K562 (cell line): ENCODE measurements at regions not wholly inside any gene's neighbourhood (a gene's known extent, or its start where the extent isn't known, plus 50 kb on each side); places are given as distances from the start of the nearest gene placed in this dataset.

Source experiments
- ATAC-seq: fragments of 200-7000 bp; cut with Tn5 transposase; 3 replicates; pipeline ENCODE4 v1.9.1; 2020; ENCODE audit warnings: moderate library complexity
- BruUV-seq: library from RNA; stranded (reverse); fragments of 400-500 nt; replicated peaks from 2 replicates; lab custom pipeline; 2021; lab: Mats Ljungman, UMichigan
- CTCF ChIA-PET: fragments of 300-600 bp; formaldehyde crosslinking; extraction: SDS; loops from one replicate; lab custom pipeline; 2021; ENCODE audit warnings: low intra/inter-chr PET ratio; lab: Yijun Ruan, JAX
- POLR2A ChIA-PET: fragments of 300-600, 350-650 bp; sonication (Branson Sonifier 250); formaldehyde crosslinking; extraction: SDS; loops from one replicate; lab custom pipeline; 2021; ENCODE audit warnings: antibody characterized with exemption, inconsistent platforms; lab: Yijun Ruan, JAX
- DNase-seq, 4 experiments: peaks; one replicate each; pipeline versions ENCODE4 v3.0.0 to v3.0.0-alpha.2; 2011 to 2018; ENCODE audit warnings: low spot score in 3 of 4, mixed read lengths in 3 of 4; ENCODE audit errors: extremely low read depth in 1 of 4
- FAIRE-seq: peaks from 2 replicates; lab custom pipeline; 2011; peaks lifted over from hg19 to GRCh38; lab: Jason Lieb, UNC
- H2AFZ ChIP-seq: 2 replicates; pipeline ENCODE4 v1.6.0; 2011; ENCODE audit warnings: low read depth, low read length, control low read depth, inconsistent platforms
- H3K27ac ChIP-seq: fragments of 200-600 bp; 3 replicates; pipeline ENCODE4 v1.8.0; 2011; ENCODE audit warnings: low read depth, mild to moderate bottlenecking, control low read depth, inconsistent platforms, low read length, moderate library complexity, mixed read lengths; ENCODE audit errors: extremely low read depth
- H3K27me3 ChIP-seq, 2 experiments: fragments of 300-600 bp in 1 of 2; 2 replicates in 1 of 2; 3 replicates in 1 of 2; pipeline versions ENCODE4 v1.6.0 to v1.8.0; 2011; ENCODE audit warnings: inconsistent platforms in 2 of 2, low read length in 2 of 2, mild to moderate bottlenecking in 1 of 2, mixed read lengths in 1 of 2, moderate library complexity in 1 of 2; ENCODE audit not compliant: control insufficient read depth in 2 of 2, insufficient read depth in 2 of 2
- H3K36me3 ChIP-seq: fragments of 300-600 bp; 3 replicates; pipeline ENCODE4 v1.8.0; 2011; ENCODE audit warnings: mild to moderate bottlenecking, low read length, inconsistent platforms; ENCODE audit not compliant: control insufficient read depth, insufficient read depth
- H3K4me1 ChIP-seq, 2 experiments: fragments of 200-600 bp in 1 of 2; replicated peaks in 1 of 2; 2 replicates in 1 of 2; 3 replicates in 1 of 2; pipeline versions ENCODE4 v1.5.1 to v1.8.0; 2011; ENCODE audit warnings: inconsistent platforms in 2 of 2, low read length in 2 of 2, mild to moderate bottlenecking in 1 of 2, mixed read lengths in 1 of 2, moderate library complexity in 1 of 2; ENCODE audit not compliant: control insufficient read depth in 2 of 2, insufficient read depth in 2 of 2
- H3K4me2 ChIP-seq: 2 replicates; pipeline ENCODE4 v1.6.1; 2011; ENCODE audit warnings: low read length, control low read depth, inconsistent platforms, mixed read lengths; ENCODE audit not compliant: insufficient read depth
- H3K4me3 ChIP-seq: fragments of 200-600 bp; sonication (generic), shearing (Covaris generic); 2 replicates; pipeline ENCODE4 v1.5.1; 2016; ENCODE audit warnings: control low read depth, inconsistent platforms
- H3K79me2 ChIP-seq: fragments of 200-600 bp; 3 replicates; pipeline ENCODE4 v1.8.0; 2011; ENCODE audit warnings: low read length, inconsistent platforms; ENCODE audit not compliant: control insufficient read depth, insufficient read depth
- H3K9ac ChIP-seq, 2 experiments: 2 replicates each; pipeline versions ENCODE4 v1.6.0 to v1.6.1; 2011; ENCODE audit warnings: low read depth in 2 of 2, low read length in 2 of 2, control low read depth in 1 of 2, inconsistent platforms in 1 of 2, mild to moderate bottlenecking in 1 of 2, mixed read lengths in 1 of 2; ENCODE audit not compliant: insufficient read depth in 1 of 2
- H3K9me1 ChIP-seq: one replicate; pipeline ENCODE4 v1.6.0; 2011; ENCODE audit warnings: inconsistent platforms, mild to moderate bottlenecking, low read length, moderate library complexity; ENCODE audit not compliant: control insufficient read depth, insufficient read depth
- H3K9me3 ChIP-seq: replicated peaks from 2 replicates; pipeline ENCODE4 v1.5.1; 2011; ENCODE audit warnings: low read depth, low read length, inconsistent platforms; ENCODE audit not compliant: control insufficient read depth, insufficient read depth
- H4K20me1 ChIP-seq: replicated peaks from 2 replicates; pipeline ENCODE4 v1.6.1; 2011; ENCODE audit warnings: low read length, inconsistent platforms, mixed read lengths; ENCODE audit not compliant: control insufficient read depth, insufficient read depth
- BCOR ChIP-seq: fragments of 450-650 bp; IDR thresholded peaks from 2 replicates; pipeline ENCODE4 v1.6.1; 2016
- DPF2 ChIP-seq: fragments of 450-650 bp; IDR thresholded peaks from 2 replicates; pipeline ENCODE4 v1.6.1; 2016
- ESRRB ChIP-seq: fragments of 250-450 bp; sonication (Bioruptor Pico); IDR thresholded peaks from 2 replicates; pipeline ENCODE4 v1.5.0; 2020; ENCODE audit warnings: mild to moderate bottlenecking, moderate library complexity, borderline replicate concordance
- MCM3 ChIP-seq: fragments of 450-650 bp; IDR thresholded peaks from 2 replicates; pipeline ENCODE4 v1.6.1; 2016
- MIER1 ChIP-seq: fragments of 450-650 bp; IDR thresholded peaks from 2 replicates; pipeline ENCODE4 v1.6.1; 2016; ENCODE audit warnings: antibody characterized with exemption, mild to moderate bottlenecking, low read depth
- NR4A1 ChIP-seq, 2 experiments: fragments of 250-450 bp in 1 of 2; fragments of 450-650 bp in 1 of 2; sonication (Bioruptor Pico) in 1 of 2; IDR thresholded peaks; 2 replicates each; pipeline versions ENCODE4 v1.4.0 to v1.6.1; 2016 to 2020; ENCODE audit warnings: mild to moderate bottlenecking in 2 of 2, missing compliant biosample characterization in 1 of 2, missing genetic modification characterization in 1 of 2, moderate library complexity in 1 of 2
- PCBP2 ChIP-seq: fragments of 200-400 bp; formaldehyde crosslinking; IDR thresholded peaks from 2 replicates; pipeline ENCODE4 v1.6.1; 2018; ENCODE audit warnings: low read length, low read depth, mild to moderate bottlenecking, moderate library complexity; ENCODE audit not compliant: poor library complexity, severe bottlenecking
- RAD51 ChIP-seq: fragments of 450-650 bp; IDR thresholded peaks from 2 replicates; pipeline ENCODE4 v1.7.1; 2016; ENCODE audit warnings: low read depth, mild to moderate bottlenecking, borderline replicate concordance
- SIN3A ChIP-seq, 2 experiments: fragments of 150-350 bp in 1 of 2; IDR thresholded peaks; 2 replicates each; pipeline ENCODE4 v1.6.1; 2011 to 2016; ENCODE audit warnings: borderline replicate concordance in 2 of 2, low read depth in 2 of 2, low read length in 2 of 2, mild to moderate bottlenecking in 2 of 2, moderate library complexity in 2 of 2; ENCODE audit not compliant: control insufficient read depth in 1 of 2
- TAL1 ChIP-seq: fragments of 450-650 bp; IDR thresholded peaks from 2 replicates; pipeline ENCODE4 v1.6.1; 2016; ENCODE audit warnings: mild to moderate bottlenecking
- ZKSCAN3 ChIP-seq: fragments of 250-450 bp; sonication (Bioruptor Pico); IDR thresholded peaks from 2 replicates; pipeline ENCODE4 v1.4.0; 2020
- ZNF23 ChIP-seq: fragments of 250-450 bp; sonication (Bioruptor Pico); IDR thresholded peaks from 2 replicates; pipeline ENCODE4 v1.4.0; 2020; ENCODE audit warnings: mild to moderate bottlenecking
- ZNF507 ChIP-seq: conservative IDR thresholded peaks from 2 replicates; pipeline ENCODE4 v1.6.1; 2017; ENCODE audit warnings: missing genetic modification characterization, missing compliant biosample characterization
- WGBS: fragments of 100-300 bp; shearing (Covaris generic); methylation state at CpG from one replicate; pipeline ENCODE4 v1.1.6; 2016; ENCODE audit warnings: low coverage, mixed read lengths; ENCODE audit not compliant: insufficient coverage; ENCODE audit errors: missing lambda C conversion rate; 5-methylcytosine and 5-hydroxymethylcytosine counted together
- in situ Hi-C: fragments of 300-500 bp; cut with MboI; formaldehyde crosslinking; loops from 4 replicates; pipeline ENCODE4 v1.15.0; 2018; ENCODE audit warnings: inconsistent platforms, mixed read lengths
- intact Hi-C: fragments of 100-400 bp; cut with micrococcal nuclease; formaldehyde crosslinking; loops from 2 replicates; pipeline ENCODE4 v1.14.2; 2022
- TF ChIP-seq, protein P1 (sequence below): IDR thresholded peaks from 2 replicates; pipeline ENCODE4 v1.6.1; 2012; ENCODE audit warnings: low read depth, low read length, improper control_type of control experiment, borderline replicate concordance
- TF ChIP-seq, protein P2 (sequence below): sonication (generic); formaldehyde crosslinking; IDR thresholded peaks from 2 replicates; pipeline ENCODE4 v1.8.1; 2023; ENCODE audit warnings: missing genetic modification reagents, mild to moderate bottlenecking, borderline replicate concordance

DNA sequence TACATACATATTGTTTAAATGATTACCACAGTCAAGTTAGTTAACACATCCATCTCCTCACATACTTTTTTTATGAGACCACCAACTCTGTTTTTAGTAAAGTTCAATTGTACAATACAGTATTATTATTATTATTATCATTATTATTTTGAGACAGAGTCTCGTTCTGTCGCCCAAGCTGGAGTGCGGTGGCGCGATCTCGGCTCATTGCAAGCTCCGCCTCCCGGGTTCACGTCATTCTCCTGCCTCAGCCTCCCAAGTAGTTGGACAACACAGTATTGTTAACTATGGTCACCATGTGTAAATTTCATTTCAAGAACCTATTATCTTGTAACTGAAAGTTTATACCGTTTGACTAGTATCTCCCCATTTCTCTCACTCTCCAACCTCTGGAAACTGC lies 942.0 kb upstream of the FBXO33 start:
- no TSS peak for BruUV-seq
- in situ Hi-C loops: no loop called here
- FAIRE-seq: no peak

DNA sequence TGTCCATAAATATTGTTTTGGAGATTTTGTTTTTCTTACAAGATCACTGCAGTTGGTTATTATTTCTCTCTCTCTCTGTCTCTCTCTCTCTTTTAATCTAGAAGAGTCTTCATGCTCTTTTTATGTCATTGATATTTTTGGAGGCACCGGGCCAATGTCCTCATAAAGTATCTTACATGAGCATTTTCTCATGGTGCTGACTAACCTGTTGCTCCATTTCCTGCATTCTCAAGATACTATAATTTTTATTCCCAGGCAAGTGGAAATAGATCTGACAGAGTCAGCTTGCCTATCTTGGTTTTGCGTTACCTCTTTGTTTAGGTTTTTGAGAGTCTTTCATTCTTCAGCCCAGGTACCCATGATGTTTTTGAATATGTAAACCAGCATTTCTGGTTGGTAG lies 938.8 kb upstream of the FBXO33 start:
- no peak overlapping the region for H2AFZ ChIP-seq
- FAIRE-seq (no peak), DNase-seq (no peak), ATAC-seq (no peak)
- no peaks in the 10 kb centered on the region for H3K27me3 ChIP-seq
- ChIA-PET POLR2A (no interaction called here), CTCF (no interaction called here)
- H3K4me3 ChIP-seq: no peak overlapping the region
- no peak overlapping the region for H3K27ac ChIP-seq
- intact Hi-C loops: no loop called here
- H3K4me2 ChIP-seq: no peak overlapping the region
- in situ Hi-C loops: no loop called here
- H4K20me1 ChIP-seq: no peaks in the 10 kb centered on the region
- no peaks in the 10 kb centered on the region for H3K79me2 ChIP-seq
- H3K9me3 ChIP-seq: no peaks in the 10 kb centered on the region
- no peak overlapping the region for H3K9ac ChIP-seq
- no peaks in the 10 kb centered on the region for H3K36me3 ChIP-seq
- no peaks in the 10 kb centered on the region for H3K4me1 ChIP-seq
- no TSS peak for BruUV-seq
- WGBS: 0% methylated on average over 2 of the region's 2 CpGs
- H3K9me1 ChIP-seq: no peaks in the 10 kb centered on the region
- TF ChIP-seq PCBP2 (no peak), ZKSCAN3 (CRISPR knock-in tag) (no peak), RAD51 (no peak), ESRRB (CRISPR knock-in tag) (no peak), SIN3A (IDR thresholded peaks at IDR 0.05; ENCODE audit: borderline replicate concordance in 2 of 2, control insufficient read depth in 1 of 2, low read depth in 2 of 2, low read length in 2 of 2) (no peak)
- TF ChIP-seq, protein P1, sequence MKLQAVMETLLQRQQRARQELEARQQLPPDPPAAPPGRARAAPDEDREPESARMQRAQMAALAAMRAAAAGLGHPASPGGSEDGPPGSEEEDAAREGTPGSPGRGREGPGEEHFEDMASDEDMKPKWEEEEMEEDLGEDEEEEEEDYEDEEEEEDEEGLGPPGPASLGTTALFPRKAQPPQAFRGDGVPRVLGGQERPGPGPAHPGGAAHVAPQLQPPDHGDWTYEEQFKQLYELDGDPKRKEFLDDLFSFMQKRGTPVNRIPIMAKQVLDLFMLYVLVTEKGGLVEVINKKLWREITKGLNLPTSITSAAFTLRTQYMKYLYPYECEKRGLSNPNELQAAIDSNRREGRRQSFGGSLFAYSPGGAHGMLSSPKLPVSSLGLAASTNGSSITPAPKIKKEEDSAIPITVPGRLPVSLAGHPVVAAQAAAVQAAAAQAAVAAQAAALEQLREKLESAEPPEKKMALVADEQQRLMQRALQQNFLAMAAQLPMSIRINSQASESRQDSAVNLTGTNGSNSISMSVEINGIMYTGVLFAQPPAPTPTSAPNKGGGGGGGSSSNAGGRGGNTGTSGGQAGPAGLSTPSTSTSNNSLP: no peak
- TF ChIP-seq, protein P2, sequence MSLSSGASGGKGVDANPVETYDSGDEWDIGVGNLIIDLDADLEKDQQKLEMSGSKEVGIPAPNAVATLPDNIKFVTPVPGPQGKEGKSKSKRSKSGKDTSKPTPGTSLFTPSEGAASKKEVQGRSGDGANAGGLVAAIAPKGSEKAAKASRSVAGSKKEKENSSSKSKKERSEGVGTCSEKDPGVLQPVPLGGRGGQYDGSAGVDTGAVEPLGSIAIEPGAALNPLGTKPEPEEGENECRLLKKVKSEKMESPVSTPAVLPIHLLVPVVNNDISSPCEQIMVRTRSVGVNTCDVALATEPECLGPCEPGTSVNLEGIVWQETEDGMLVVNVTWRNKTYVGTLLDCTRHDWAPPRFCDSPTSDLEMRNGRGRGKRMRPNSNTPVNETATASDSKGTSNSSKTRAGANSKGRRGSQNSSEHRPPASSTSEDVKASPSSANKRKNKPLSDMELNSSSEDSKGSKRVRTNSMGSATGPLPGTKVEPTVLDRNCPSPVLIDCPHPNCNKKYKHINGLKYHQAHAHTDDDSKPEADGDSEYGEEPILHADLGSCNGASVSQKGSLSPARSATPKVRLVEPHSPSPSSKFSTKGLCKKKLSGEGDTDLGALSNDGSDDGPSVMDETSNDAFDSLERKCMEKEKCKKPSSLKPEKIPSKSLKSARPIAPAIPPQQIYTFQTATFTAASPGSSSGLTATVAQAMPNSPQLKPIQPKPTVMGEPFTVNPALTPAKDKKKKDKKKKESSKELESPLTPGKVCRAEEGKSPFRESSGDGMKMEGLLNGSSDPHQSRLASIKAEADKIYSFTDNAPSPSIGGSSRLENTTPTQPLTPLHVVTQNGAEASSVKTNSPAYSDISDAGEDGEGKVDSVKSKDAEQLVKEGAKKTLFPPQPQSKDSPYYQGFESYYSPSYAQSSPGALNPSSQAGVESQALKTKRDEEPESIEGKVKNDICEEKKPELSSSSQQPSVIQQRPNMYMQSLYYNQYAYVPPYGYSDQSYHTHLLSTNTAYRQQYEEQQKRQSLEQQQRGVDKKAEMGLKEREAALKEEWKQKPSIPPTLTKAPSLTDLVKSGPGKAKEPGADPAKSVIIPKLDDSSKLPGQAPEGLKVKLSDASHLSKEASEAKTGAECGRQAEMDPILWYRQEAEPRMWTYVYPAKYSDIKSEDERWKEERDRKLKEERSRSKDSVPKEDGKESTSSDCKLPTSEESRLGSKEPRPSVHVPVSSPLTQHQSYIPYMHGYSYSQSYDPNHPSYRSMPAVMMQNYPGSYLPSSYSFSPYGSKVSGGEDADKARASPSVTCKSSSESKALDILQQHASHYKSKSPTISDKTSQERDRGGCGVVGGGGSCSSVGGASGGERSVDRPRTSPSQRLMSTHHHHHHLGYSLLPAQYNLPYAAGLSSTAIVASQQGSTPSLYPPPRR (CRISPR knock-in tag): no peak

More for the DNA sequence above, 942.0 kb upstream of the FBXO33 start:
- H3K9me1 ChIP-seq: no peaks in the 10 kb centered on the region
- H2AFZ ChIP-seq: no peak overlapping the region
- no peak overlapping the region for H3K27ac ChIP-seq
- no peaks in the 10 kb centered on the region for H3K4me1 ChIP-seq
- no peak overlapping the region for H3K9ac ChIP-seq
- no peaks in the 10 kb centered on the region for H4K20me1 ChIP-seq
- no peak overlapping the region for H3K4me3 ChIP-seq
- TF ChIP-seq MIER1: no peak
- no peak for TF ChIP-seq DPF2
- TF ChIP-seq ZNF507 (tag): no peak
- TF ChIP-seq NR4A1 (CRISPR knock-in tag; IDR thresholded peaks at IDR 0.05): no peak
- no peak for TF ChIP-seq NR4A1 (tag; IDR thresholded peaks at IDR 0.05)
- TF ChIP-seq BCOR: no peak
- no peak for TF ChIP-seq ZNF23 (CRISPR knock-in tag)
- no peak for TF ChIP-seq MCM3
- TF ChIP-seq TAL1: no peak
- DNase-seq (no peak), ATAC-seq (no peak)
- H3K79me2 ChIP-seq: no peaks in the 10 kb centered on the region
- WGBS: 3% methylated on average over 10 of the region's 10 CpGs
- ChIA-PET POLR2A (no interaction called here), CTCF (no interaction called here)
- no peaks in the 10 kb centered on the region for H3K36me3 ChIP-seq
- H3K9me3 ChIP-seq: no peaks in the 10 kb centered on the region
- no peak overlapping the region for H3K4me2 ChIP-seq
- no peaks in the 10 kb centered on the region for H3K27me3 ChIP-seq
- intact Hi-C loops: no loop called here
